IPS-15b (cell line): ENCODE measurements at regions not wholly inside any gene's neighbourhood (a gene's known extent, or its start where the extent isn't known, plus 50 kb on each side); places are given as distances from the start of the nearest gene placed in this dataset.

ENCODE experiments used
- H3K27me3 ChIP-seq: one replicate; pipeline ENCODE4 v1.6.1; 2013; ENCODE audit warnings: low read length; ENCODE audit not compliant: control insufficient read depth, insufficient read depth
- H3K36me3 ChIP-seq: one replicate; pipeline ENCODE4 v1.6.1; 2013; ENCODE audit warnings: low read length; ENCODE audit not compliant: control insufficient read depth, insufficient read depth
- H3K4me1 ChIP-seq: one replicate; pipeline ENCODE4 v1.6.1; 2013; ENCODE audit warnings: mild to moderate bottlenecking, low read length; ENCODE audit not compliant: control insufficient read depth, insufficient read depth
- H3K4me3 ChIP-seq: one replicate; pipeline ENCODE4 v1.5.1; 2013; ENCODE audit warnings: low read depth, low read length
- H3K9ac ChIP-seq: one replicate; pipeline ENCODE4 v1.6.1; 2013; ENCODE audit warnings: low read depth, mild to moderate bottlenecking, low read length
- H3K9me3 ChIP-seq: one replicate; pipeline ENCODE4 v1.6.1; 2013; ENCODE audit warnings: mild to moderate bottlenecking, low read length; ENCODE audit not compliant: control insufficient read depth, insufficient read depth

DNA sequence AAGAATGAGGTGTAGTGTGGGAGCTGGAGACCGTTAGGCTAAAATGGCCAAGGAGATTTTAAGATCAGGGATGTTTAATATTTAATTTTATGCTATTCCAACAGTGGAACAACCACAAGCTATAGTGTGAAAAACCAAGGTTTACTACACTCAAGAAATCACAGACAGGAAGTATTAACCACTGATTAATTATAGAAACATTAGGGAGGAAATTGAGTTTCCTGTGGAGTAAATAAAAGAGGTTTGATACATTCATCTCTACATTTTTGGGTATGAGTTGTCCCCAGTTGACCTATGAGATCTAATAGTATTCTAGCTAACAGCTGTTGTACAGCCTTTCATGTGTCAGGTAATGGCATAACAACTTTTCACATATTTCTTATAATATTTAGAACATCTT lies 103.7 kb upstream of the MPDZ start:
- H3K9me3 ChIP-seq, result no peaks in the 10 kb centered on the region
- H3K27me3 ChIP-seq, result no peaks in the 10 kb centered on the region
- no peaks in the 10 kb centered on the region for H3K4me1 ChIP-seq
- H3K4me3 ChIP-seq, result no peak overlapping the region
- H3K36me3 ChIP-seq, result no peaks in the 10 kb centered on the region
- no peak overlapping the region for H3K9ac ChIP-seq

DNA sequence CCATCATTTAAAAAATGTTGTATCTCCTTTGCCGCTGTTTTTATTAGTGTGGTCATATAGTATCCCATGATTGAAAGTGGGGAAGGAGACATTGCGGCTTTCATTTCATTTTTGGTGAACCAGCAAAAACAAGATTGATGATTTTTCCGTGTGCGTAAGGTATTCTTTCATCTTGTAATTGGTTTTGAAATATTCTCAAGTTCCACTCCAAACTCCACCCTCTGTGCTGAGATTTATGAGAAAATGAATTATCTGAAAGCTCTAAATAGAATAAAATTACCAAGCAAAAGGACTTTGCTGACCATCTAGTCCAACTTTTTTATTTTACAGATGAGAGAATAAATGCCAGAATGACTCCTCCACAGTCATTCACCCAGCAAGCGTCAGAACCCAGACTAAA lies 103.1 kb upstream of the MPDZ start:
- H3K9me3 ChIP-seq, result no peaks in the 10 kb centered on the region
- H3K4me1 ChIP-seq, result no peaks in the 10 kb centered on the region
- H3K9ac ChIP-seq, result no peak overlapping the region
- no peaks in the 10 kb centered on the region for H3K36me3 ChIP-seq
- no peaks in the 10 kb centered on the region for H3K27me3 ChIP-seq
- H3K4me3 ChIP-seq, result no peak overlapping the region

DNA sequence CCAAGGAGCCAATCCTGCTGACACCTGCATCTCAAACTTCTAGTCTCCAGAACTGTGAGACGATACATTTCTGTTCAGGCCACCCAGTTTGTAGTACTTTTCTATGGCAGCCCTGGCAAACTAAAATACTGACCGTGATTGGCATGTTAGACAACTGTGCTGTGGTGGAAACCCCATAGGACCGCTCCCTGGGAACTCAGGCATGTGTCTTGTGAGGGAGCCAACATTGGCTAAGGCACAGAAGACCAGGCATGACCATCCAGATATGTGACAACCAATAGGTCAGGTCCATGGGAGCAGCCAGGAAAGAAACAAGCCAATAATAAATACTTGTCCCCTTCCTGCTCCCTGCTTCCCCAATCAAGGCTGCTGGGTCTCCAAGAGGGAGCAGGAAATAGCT lies 101.4 kb upstream of the MPDZ start:
- Histone ChIP-seq H3K9ac (no peak overlapping the region), H3K36me3 (no peaks in the 10 kb centered on the region), H3K4me3 (no peak overlapping the region), H3K9me3 (no peaks in the 10 kb centered on the region), H3K27me3 (no peaks in the 10 kb centered on the region), H3K4me1 (no peaks in the 10 kb centered on the region)

DNA sequence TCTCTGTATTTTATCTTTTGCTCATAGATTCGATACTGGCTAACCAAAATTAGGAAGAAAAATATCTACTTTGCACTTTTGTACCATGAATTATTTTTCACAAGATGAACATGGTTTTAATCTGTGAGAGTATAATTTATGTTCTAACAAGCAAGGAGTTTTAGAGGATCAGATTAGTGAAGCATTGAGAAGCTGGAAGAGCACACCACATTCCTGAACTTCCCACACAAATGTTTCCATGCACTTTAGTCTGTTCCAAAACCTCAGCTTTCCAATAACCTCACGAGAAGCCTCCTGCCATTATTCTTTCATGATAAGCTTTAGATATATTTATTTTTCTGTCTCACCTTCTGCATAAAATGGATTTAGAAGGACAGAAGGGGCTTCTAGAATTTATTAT lies 98.7 kb upstream of the MPDZ start:
- Histone ChIP-seq H3K9me3 (no peaks in the 10 kb centered on the region), H3K4me3 (no peak overlapping the region), H3K9ac (no peak overlapping the region), H3K36me3 (no peaks in the 10 kb centered on the region), H3K27me3 (no peaks in the 10 kb centered on the region), H3K4me1 (no peaks in the 10 kb centered on the region)

DNA sequence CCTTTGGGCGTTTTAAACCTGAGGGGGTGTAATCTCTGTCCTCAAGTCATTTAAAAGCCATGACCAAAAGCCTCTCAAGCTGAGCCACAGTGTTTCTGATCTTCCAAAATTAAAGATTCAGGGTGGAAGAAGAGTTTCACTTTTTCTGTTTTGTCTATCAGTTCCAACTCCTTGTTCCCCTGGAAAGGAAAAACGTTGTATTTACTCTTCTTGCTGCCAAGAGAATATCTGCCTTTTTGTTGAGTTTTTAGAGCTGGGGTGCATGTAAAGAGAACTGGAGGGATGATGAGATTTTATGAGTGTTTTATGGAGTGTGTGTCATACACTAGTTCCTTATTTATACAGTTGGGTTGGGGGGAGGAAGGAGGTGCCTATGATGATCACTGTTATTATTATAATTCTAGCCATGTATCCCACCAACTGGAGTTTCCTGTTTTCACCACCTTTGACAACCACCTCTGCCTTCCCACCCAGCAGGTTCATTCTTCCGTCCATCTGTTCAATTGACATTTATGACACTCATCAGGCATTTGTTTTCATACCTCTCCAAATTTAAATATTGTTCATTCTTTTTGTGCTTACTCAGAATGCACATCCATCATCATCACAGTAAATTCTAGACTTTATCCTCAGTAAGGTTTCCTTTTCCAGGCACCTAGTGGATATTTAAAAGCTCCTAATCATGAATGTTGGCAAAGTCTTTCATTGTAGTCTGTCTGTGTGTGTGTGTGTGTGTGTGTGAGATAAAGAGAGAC lies 97.9 kb upstream of the MPDZ start:
- H3K27me3 ChIP-seq, result no peaks in the 10 kb centered on the region
- no peak overlapping the region for H3K4me3 ChIP-seq
- no peaks in the 10 kb centered on the region for H3K9me3 ChIP-seq
- no peaks in the 10 kb centered on the region for H3K4me1 ChIP-seq
- no peaks in the 10 kb centered on the region for H3K36me3 ChIP-seq
- no peak overlapping the region for H3K9ac ChIP-seq

DNA sequence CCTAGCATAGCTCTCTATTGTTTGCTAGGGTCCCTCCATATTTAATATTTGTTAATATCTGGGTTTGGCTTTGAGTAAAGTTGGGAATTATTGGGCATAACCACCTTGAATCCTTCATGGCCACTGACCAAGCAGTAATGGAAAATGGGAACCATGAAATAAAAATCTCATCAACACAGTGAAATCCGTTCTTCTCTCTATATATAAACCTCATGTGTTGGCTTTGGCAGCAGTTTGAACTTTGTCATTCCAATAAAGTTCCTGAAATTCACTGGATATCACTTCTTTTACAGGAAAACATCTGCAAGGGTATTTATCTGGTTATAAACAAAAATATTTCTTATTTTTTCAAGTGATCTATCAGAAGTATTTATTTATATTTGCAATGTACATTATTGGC lies 93.0 kb upstream of the MPDZ start:
- Histone ChIP-seq H3K4me3 (no peak overlapping the region), H3K9ac (no peak overlapping the region), H3K36me3 (no peaks in the 10 kb centered on the region), H3K4me1 (no peaks in the 10 kb centered on the region), H3K9me3 (no peaks in the 10 kb centered on the region), H3K27me3 (no peaks in the 10 kb centered on the region)

DNA sequence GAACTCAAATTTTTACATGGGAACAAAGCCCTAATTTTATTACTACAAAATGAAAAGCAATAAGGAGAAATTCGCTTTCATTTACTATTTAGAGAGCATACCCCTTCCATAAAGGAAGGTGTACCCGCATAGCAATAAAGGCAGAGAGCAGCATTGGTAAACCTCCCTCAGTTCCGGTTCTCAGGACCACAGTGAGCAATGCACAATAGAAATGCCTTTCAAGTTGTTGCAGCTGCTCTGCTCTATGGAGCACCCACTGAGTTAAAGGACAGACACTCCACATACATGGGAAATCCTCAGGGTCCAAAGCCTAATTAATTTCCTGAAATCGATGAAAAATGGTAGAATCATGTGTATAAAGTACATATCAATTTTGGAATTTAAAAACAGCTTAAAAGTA lies 89.9 kb upstream of the MPDZ start:
- Histone ChIP-seq H3K4me3 (no peak overlapping the region), H3K4me1 (no peaks in the 10 kb centered on the region), H3K27me3 (no peaks in the 10 kb centered on the region), H3K36me3 (no peaks in the 10 kb centered on the region), H3K9ac (no peak overlapping the region), H3K9me3 (no peaks in the 10 kb centered on the region)

DNA sequence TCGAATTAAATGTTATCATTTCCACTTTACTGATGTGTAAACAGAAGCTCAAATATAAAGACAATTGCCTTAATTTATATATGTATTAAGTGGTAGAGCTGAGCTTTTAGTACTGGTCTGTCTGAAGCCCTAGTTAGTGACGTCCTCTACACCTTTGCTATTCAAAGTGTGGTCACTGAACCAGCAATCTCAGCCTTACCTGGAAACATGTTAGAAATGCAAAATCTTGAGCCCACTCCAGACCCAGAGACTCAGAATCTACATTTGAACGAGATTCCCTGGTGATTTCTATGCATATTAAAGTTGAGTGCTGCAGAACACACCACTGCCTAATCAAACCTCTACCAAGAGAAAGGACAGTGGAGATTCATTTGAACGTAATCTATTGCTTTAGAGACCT lies 88.3 kb upstream of the MPDZ start:
- H3K9ac ChIP-seq, result no peak overlapping the region
- no peaks in the 10 kb centered on the region for H3K27me3 ChIP-seq
- H3K36me3 ChIP-seq, result no peaks in the 10 kb centered on the region
- no peak overlapping the region for H3K4me3 ChIP-seq
- no peaks in the 10 kb centered on the region for H3K4me1 ChIP-seq
- H3K9me3 ChIP-seq, result no peaks in the 10 kb centered on the region

DNA sequence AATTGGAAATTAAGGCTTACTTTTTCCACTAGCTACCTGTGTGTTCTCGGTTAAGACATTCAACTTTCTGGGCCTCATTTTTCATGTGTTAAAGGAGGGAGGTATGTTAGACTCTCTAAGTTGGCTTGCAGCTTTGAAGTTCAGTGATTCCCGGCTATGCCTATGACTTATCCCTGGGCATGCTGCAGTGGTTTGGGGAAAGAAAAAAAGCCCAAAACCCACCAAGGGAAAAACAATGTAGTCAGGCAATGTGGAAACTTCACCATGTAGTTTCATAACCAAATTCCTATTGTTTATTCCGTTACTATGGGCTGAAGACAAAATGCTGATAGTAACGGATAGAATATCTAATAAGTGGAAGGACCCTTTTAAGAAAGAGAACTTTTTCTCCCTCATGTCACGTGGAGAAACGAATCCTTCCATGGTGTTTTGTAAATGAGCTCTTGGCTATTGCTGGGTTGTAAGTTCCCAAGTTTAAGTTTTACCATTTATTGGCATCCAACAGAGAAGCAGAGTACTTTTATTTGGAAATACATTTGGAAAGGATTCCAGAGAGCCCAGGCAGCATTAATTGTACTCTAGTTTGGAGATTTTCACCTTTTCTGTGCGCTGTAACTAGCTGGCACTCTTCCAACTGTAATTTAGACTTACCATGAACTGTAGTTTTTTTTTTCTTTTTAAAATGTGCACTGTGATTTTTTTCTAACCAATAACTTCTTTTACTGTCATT lies 84.9 kb upstream of the MPDZ start:
- Histone ChIP-seq H3K27me3 (no peaks in the 10 kb centered on the region), H3K9ac (no peak overlapping the region), H3K9me3 (no peaks in the 10 kb centered on the region), H3K36me3 (no peaks in the 10 kb centered on the region), H3K4me1 (no peaks in the 10 kb centered on the region), H3K4me3 (no peak overlapping the region)

DNA sequence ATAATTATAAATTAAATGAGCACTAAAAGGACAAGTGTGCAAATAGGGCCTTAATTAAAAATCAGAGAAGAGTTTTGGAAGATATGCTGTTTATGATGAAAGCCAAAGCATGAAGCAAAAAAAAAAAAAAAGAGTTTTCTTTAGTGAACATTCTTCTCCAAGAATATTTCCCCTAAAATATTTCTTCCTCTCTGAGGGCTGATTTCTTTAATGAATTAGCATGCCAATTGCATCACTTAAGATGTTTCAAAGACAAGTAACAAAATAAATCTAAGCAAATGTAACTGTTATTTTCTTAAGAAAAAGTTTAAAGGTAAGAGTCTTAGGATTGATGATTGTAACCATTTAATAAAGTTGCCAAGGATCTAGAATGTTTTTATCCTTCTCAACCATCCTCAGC lies 81.6 kb upstream of the MPDZ start:
- no peaks in the 10 kb centered on the region for H3K27me3 ChIP-seq
- no peaks in the 10 kb centered on the region for H3K36me3 ChIP-seq
- H3K4me3 ChIP-seq, result no peak overlapping the region
- H3K4me1 ChIP-seq, result no peaks in the 10 kb centered on the region
- H3K9me3 ChIP-seq, result no peaks in the 10 kb centered on the region
- no peak overlapping the region for H3K9ac ChIP-seq

DNA sequence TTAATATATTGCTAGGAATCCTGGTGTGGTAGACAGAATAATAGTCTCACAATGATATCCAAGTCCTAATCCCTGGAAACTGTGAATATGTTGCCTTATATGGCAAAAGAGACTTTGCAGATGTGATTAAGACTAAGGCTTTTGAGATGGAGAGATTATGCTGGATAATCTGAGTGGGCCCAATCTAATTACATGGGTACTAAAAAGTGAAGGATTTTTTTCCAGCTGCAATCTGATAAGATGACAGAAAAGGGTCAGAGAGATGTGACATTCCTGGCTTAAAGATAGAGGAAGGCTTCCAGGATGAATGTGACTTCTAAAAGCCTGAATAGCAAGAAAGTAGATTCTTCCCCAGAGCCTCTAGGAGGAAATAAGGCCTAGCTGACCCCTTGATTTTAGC lies 80.7 kb upstream of the MPDZ start:
- Histone ChIP-seq H3K9me3 (no peaks in the 10 kb centered on the region), H3K4me1 (no peaks in the 10 kb centered on the region), H3K27me3 (no peaks in the 10 kb centered on the region), H3K36me3 (no peaks in the 10 kb centered on the region), H3K9ac (no peak overlapping the region), H3K4me3 (no peak overlapping the region)

DNA sequence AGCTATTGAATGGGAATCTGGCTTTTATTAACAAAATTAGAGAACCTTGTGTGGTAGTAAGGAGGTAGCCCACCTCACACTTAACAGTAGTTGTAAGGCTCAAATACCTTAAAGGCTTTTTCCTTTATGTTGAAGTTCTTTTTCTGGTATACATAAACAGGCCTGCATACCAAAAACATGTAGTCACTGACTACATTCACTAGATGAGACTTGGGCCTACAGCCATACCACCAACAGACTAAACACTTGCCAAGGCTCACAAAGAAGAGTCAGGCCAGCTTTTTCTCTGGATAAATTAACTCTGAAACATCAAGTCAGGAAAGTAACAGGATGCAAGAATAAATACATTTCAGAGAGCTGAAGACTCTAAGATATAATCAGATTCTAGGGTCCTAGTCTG lies 78.6 kb upstream of the MPDZ start:
- H3K4me1 ChIP-seq, result no peaks in the 10 kb centered on the region
- no peaks in the 10 kb centered on the region for H3K27me3 ChIP-seq
- H3K9me3 ChIP-seq, result no peaks in the 10 kb centered on the region
- H3K9ac ChIP-seq, result no peak overlapping the region
- no peak overlapping the region for H3K4me3 ChIP-seq
- no peaks in the 10 kb centered on the region for H3K36me3 ChIP-seq
